HK-2 (cell line): ENCODE measurements at regions not wholly inside any gene's neighbourhood (a gene's known extent, or its start where the extent isn't known, plus 50 kb on each side); places are given as distances from the start of the nearest gene placed in this dataset.

Experiments
- DNase-seq: peaks from one replicate; pipeline ENCODE4 v3.0.0-alpha.2; 2018; ENCODE audit not compliant: unreplicated experiment

GRCh38 chr12:45102818-45103217 lies 51.9 kb upstream of the DBX2 start:
- DNase-seq = no peak

- DNase-seq = no peak
Observed at GRCh38 chr12:45105996-45106395, 55.1 kb upstream of the DBX2 start.

GRCh38 chr12:45112306-45112705 lies 61.4 kb upstream of the DBX2 start:
- no peak for DNase-seq

- DNase-seq = no peak
Observed at GRCh38 chr12:45121224-45121623, 70.3 kb upstream of the DBX2 start.

- no peak for DNase-seq
Observed at GRCh38 chr12:45122768-45123380, 72.0 kb upstream of the DBX2 start.

- DNase-seq = no peak
Observed at GRCh38 chr12:45124485-45125155, 73.7 kb upstream of the DBX2 start.

- DNase-seq = no peak
Observed at GRCh38 chr12:45125997-45126396, 75.1 kb upstream of the DBX2 start.

- no peak for DNase-seq
Observed at GRCh38 chr12:45128637-45129036, 77.7 kb upstream of the DBX2 start.

GRCh38 chr12:45130881-45131281 lies 80.0 kb upstream of the DBX2 start:
- DNase-seq = peak; percentile 26

GRCh38 chr12:45131506-45131905 lies 80.6 kb upstream of the DBX2 start:
- no peak for DNase-seq

- no peak for DNase-seq
Observed at GRCh38 chr12:45138609-45139008, 77.3 kb upstream of the ANO6 start.

- no peak for DNase-seq
Observed at GRCh38 chr12:45148006-45148405, 67.9 kb upstream of the ANO6 start.

- DNase-seq = no peak
Observed at GRCh38 chr12:45148619-45149018, 67.3 kb upstream of the ANO6 start.

- DNase-seq = no peak
Observed at GRCh38 chr12:45165284-45165683, 50.6 kb upstream of the ANO6 start.

GRCh38 chr12:45166056-45166455 lies 49.8 kb upstream of the ANO6 start:
- no peak for DNase-seq
